ENCODE measurements at regions not wholly inside any gene's neighbourhood (a gene's known extent, or its start where the extent isn't known, plus 50 kb on each side); places are given as distances from the start of the nearest gene placed in this dataset.

DNA sequence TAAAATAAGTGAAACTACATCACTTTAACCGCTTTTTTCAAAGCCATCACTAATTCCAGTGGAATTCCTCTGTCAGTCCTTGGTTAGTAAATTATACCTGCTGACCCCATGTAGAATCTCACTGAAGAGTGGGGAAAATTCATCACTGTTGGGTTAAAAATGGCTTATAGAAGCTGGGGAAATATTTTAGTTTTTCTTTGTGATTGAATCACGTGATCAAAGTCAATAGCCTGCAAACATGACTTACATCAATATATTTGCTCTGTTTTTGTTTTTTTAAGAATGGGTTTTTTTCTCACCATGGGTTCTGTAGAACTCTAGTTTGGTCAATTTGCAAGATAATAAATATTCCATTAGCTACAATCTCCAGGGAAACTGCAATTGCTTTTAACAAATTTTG lies 445.2 kb upstream of the FAM47C start:
- no peak overlapping the region for H3K4me3 ChIP-seq (ENCODE audit: low read length)

DNA sequence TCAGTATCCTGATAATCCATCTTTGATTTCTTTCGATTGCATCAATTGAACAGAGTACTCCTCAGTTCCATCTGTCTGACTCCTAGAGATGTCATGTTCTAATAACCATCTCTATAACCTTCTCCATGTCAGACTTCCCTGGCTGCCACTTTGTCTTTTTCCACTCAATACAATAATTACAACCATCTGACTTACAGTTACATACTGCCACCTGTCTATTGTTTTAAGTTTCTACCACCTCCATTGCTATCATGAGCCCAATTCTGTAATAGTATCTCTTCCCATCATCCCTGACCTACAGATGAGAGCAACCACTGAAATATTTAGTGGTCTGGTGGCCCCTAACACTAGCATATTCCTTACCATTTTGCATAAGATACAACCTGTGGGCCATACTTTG lies 439.2 kb upstream of the FAM47C start:
- Histone ChIP-seq H3K9ac (ENCODE audit: low read length) (no peak overlapping the region), H3K4me1 (ENCODE audit: control insufficient read depth, insufficient read depth, low read length) (no peaks in the 10 kb centered on the region), H3K4me3 (ENCODE audit: low read length) (no peak overlapping the region), H3K9me3 (ENCODE audit: control insufficient read depth, low read length) (no peaks in the 10 kb centered on the region), H3K27me3 (replicated peaks; ENCODE audit: control insufficient read depth, insufficient read depth, low read length) (peaks cover 2% of the 10 kb centered on the region), H3K36me3 (ENCODE audit: control insufficient read depth, insufficient read depth, low read length, severe bottlenecking) (no peaks in the 10 kb centered on the region)
- no peak for DNase-seq (ENCODE audit: low read depth)

More for the DNA sequence above, 445.2 kb upstream of the FAM47C start:
- H3K36me3 ChIP-seq (ENCODE audit: control insufficient read depth, insufficient read depth, low read length, severe bottlenecking): no peaks in the 10 kb centered on the region
- DNase-seq (ENCODE audit: low read depth): no peak
- H3K4me1 ChIP-seq (ENCODE audit: control insufficient read depth, insufficient read depth, low read length): no peaks in the 10 kb centered on the region
- H3K9me3 ChIP-seq (ENCODE audit: control insufficient read depth, low read length): peaks cover 4% of the 10 kb centered on the region
- H3K9ac ChIP-seq (ENCODE audit: low read length): no peak overlapping the region
- peaks cover 2% of the 10 kb centered on the region for H3K27me3 ChIP-seq (replicated peaks; ENCODE audit: control insufficient read depth, insufficient read depth, low read length)

DNA sequence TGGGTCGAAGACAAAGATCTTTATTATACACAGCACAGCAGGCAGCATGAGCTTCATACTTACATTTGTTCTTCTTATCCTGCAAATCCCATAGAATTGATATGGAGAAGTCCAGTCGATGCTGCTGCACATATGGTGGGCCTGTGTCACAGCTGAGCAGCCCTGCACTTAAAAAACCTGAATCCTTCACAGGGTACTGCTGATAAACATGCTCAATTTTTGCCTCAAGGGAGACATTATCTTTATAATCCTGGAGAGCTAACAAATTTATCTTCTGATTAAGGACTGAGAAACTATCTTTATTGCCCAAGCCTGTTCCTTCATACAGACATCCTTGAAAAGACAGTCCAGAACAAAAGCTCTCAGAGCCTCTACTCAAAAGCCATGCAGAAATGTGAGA lies 434.4 kb upstream of the FAM47C start:
- no peak for DNase-seq (ENCODE audit: low read depth)
- no peak overlapping the region for H3K9ac ChIP-seq (ENCODE audit: low read length)

DNA sequence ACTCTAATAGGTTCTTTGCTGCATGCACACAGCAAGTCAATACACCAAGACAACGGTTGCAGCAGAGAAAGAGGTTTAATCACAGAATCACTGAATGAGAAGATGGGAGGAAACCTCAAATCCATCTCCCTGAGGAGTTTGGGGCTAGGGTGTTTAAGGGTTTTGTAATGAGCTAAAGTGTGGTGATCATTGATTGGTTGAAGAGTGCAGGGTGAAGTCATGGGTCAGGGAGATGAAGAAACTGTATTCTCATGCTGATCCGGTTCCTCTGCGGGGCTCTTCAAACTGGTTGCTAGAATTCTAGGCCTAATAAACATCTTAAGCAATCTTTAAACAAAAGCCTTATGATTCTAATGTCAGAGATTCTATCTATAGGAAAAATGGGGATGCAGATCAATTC lies 432.5 kb upstream of the FAM47C start:
- H3K4me1 ChIP-seq (ENCODE audit: control insufficient read depth, insufficient read depth, low read length): no peaks in the 10 kb centered on the region
- H3K27me3 ChIP-seq (replicated peaks; ENCODE audit: control insufficient read depth, insufficient read depth, low read length): peaks cover 8% of the 10 kb centered on the region
- no peak overlapping the region for H3K9ac ChIP-seq (ENCODE audit: low read length)
- H3K4me3 ChIP-seq (ENCODE audit: low read length): no peak overlapping the region
- no peaks in the 10 kb centered on the region for H3K36me3 ChIP-seq (ENCODE audit: control insufficient read depth, insufficient read depth, low read length, severe bottlenecking)
- DNase-seq (ENCODE audit: low read depth): no peak
- no peaks in the 10 kb centered on the region for H3K9me3 ChIP-seq (ENCODE audit: control insufficient read depth, low read length)

More for the DNA sequence above, 434.4 kb upstream of the FAM47C start:
- no peak overlapping the region for H3K4me3 ChIP-seq (ENCODE audit: low read length)
- H3K9me3 ChIP-seq (ENCODE audit: control insufficient read depth, low read length): no peaks in the 10 kb centered on the region
- H3K36me3 ChIP-seq (ENCODE audit: control insufficient read depth, insufficient read depth, low read length, severe bottlenecking): no peaks in the 10 kb centered on the region
- peaks cover 8% of the 10 kb centered on the region for H3K27me3 ChIP-seq (replicated peaks; ENCODE audit: control insufficient read depth, insufficient read depth, low read length)
- no peaks in the 10 kb centered on the region for H3K4me1 ChIP-seq (ENCODE audit: control insufficient read depth, insufficient read depth, low read length)

DNA sequence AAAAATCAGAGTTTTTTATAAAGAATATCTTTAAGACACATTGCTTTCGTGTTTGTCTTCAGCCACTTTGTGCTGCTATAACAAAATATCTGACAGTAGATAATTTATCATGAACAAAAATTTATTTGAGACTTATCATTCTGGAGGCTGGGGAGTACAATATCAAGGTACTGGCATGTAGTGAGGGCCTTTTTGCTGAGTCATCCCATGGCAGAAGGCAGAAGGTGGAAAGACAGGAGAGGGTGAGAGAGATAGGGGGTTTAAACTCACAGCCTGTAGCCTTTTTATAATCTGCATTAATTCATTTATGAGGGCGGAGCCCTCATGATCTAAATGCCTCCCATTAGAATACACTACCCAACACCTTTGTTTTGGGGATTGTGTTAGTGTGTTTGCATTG lies 431.2 kb upstream of the FAM47C start:
- Histone ChIP-seq H3K36me3 (ENCODE audit: control insufficient read depth, insufficient read depth, low read length, severe bottlenecking) (no peaks in the 10 kb centered on the region), H3K9me3 (ENCODE audit: control insufficient read depth, low read length) (no peaks in the 10 kb centered on the region), H3K4me1 (ENCODE audit: control insufficient read depth, insufficient read depth, low read length) (no peaks in the 10 kb centered on the region), H3K27me3 (replicated peaks; ENCODE audit: control insufficient read depth, insufficient read depth, low read length) (peaks cover 8% of the 10 kb centered on the region), H3K4me3 (ENCODE audit: low read length) (no peak overlapping the region), H3K9ac (ENCODE audit: low read length) (no peak overlapping the region)
- DNase-seq (ENCODE audit: low read depth): no peak

DNA sequence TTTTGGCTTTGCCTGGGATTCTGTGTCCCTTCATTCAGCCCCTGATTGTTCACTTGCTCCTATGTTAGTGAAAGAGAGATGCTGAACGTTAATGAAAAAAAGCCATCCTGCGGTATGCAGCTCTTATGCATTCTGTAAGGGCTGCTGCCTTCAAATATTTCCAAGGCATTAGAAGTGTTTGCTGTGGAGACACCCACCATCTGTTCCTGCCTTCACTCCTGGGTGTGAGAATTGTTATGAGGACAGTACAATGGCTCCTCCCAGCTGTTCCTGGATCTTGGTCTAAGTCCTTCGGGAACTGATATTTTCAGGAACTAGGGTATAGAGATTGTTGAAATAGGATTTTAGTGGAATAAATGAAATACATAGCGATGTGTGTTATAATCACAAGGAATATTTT lies 427.1 kb upstream of the FAM47C start:
- no peak for DNase-seq (ENCODE audit: low read depth)

DNA sequence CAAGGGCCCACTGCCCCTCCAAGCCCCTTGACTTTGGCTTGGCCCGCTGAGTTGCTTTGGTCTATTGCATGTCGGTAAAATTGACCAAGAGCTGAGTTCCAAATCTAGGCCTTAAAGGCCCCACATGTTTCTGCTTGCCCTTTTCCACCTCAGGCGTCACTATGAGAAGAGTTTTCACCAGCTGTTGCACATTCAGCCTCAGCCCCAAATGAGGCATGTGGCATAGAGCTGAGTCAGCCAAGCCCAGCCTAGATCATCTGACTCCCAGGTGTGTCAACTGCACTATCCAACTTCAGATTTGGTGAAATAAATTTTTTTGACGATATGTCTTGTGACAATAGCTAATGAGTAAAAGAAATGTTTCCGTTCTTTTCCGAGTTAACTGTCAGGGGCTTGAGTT lies 424.5 kb upstream of the FAM47C start:
- H3K9ac ChIP-seq (ENCODE audit: low read length): no peak overlapping the region
- H3K4me3 ChIP-seq (ENCODE audit: low read length): no peak overlapping the region
- H3K27me3 ChIP-seq (replicated peaks; ENCODE audit: control insufficient read depth, insufficient read depth, low read length): no peaks in the 10 kb centered on the region
- H3K9me3 ChIP-seq (ENCODE audit: control insufficient read depth, low read length): no peaks in the 10 kb centered on the region
- H3K4me1 ChIP-seq (ENCODE audit: control insufficient read depth, insufficient read depth, low read length): no peaks in the 10 kb centered on the region
- no peak for DNase-seq (ENCODE audit: low read depth)
- no peaks in the 10 kb centered on the region for H3K36me3 ChIP-seq (ENCODE audit: control insufficient read depth, insufficient read depth, low read length, severe bottlenecking)

More for the DNA sequence above, 427.1 kb upstream of the FAM47C start:
- Histone ChIP-seq H3K36me3 (ENCODE audit: control insufficient read depth, insufficient read depth, low read length, severe bottlenecking) (no peaks in the 10 kb centered on the region), H3K4me3 (ENCODE audit: low read length) (no peak overlapping the region), H3K9ac (ENCODE audit: low read length) (no peak overlapping the region), H3K4me1 (ENCODE audit: control insufficient read depth, insufficient read depth, low read length) (no peaks in the 10 kb centered on the region), H3K9me3 (ENCODE audit: control insufficient read depth, low read length) (no peaks in the 10 kb centered on the region), H3K27me3 (replicated peaks; ENCODE audit: control insufficient read depth, insufficient read depth, low read length) (peaks cover 3% of the 10 kb centered on the region)

DNA sequence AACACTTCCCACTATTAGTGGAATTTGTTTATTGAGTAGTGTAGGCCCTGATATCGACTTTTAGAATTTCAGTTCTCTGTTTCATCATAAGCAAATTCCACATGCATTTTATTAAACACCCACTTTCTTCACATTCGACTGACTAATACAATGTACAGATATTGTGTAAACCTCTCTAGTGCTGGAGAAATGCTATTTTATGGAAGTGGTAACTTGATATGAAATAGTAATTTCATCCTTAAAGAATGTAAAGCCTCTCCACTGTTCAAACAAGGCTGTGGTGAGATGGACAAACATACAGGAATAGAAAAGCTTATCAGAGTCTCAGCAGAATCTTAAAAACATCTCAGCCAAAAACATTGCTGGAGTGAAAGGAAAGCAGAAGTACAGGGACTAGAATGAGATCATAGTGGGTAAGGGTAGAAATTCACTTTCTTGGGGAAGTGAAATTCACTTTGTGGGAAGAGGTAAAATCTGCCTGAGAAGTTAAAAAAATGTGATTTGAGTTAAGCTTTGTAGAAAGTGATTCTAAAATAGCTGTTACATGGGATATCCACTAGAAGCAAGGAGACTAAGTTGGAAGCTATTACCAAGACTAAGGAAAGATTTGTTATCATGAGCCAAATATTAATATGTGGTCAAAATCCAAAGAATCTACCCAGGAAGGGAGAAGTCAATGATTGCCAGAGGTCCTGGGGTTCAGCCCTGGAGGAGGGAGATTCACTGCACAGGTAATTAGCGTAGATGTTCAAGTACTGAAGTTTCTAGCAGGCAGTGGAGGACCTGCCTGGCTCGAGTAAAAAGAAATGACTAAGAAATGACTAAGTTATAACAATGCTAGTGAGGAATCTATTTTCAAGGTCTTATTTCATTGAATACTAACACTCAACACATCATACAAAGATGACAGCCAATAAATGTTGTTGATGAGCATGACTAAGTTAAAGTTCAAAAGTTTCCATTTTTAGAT lies 398.3 kb upstream of the FAM47C start:
- peaks cover 10% of the 10 kb centered on the region for H3K27me3 ChIP-seq (replicated peaks; ENCODE audit: control insufficient read depth, insufficient read depth, low read length)
- no peak overlapping the region for H3K9ac ChIP-seq (ENCODE audit: low read length)
- H3K4me3 ChIP-seq (ENCODE audit: low read length): no peak overlapping the region
- H3K4me1 ChIP-seq (ENCODE audit: control insufficient read depth, insufficient read depth, low read length): no peaks in the 10 kb centered on the region
- DNase-seq (ENCODE audit: low read depth): no peak
- no peaks in the 10 kb centered on the region for H3K36me3 ChIP-seq (ENCODE audit: control insufficient read depth, insufficient read depth, low read length, severe bottlenecking)
- H3K9me3 ChIP-seq (ENCODE audit: control insufficient read depth, low read length): peaks cover 3% of the 10 kb centered on the region

DNA sequence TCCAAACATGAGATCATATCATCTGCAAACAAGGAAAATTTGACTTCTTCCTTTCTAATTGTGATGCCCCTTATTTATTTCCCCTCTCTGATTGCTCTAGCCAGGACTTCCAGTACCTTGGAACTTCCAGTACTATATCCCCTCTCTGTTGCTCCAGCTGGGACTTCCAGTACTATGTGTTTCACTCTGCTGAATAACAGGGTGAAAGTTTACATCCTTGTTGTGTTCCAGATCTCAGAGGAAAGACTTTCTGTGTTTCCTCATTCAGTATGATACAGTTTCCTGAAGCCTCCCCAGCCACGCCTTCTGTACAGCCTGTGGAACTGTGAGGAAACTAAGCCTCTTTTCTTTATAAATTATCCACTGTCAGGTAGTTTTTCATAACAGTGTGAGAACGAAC lies 381.3 kb upstream of the FAM47C start:
- H3K9ac ChIP-seq (ENCODE audit: low read length): no peak overlapping the region
- H3K4me1 ChIP-seq (ENCODE audit: control insufficient read depth, insufficient read depth, low read length): no peaks in the 10 kb centered on the region
- no peaks in the 10 kb centered on the region for H3K36me3 ChIP-seq (ENCODE audit: control insufficient read depth, insufficient read depth, low read length, severe bottlenecking)
- DNase-seq (ENCODE audit: low read depth): no peak
- peaks cover 9% of the 10 kb centered on the region for H3K9me3 ChIP-seq (ENCODE audit: control insufficient read depth, low read length)
- H3K4me3 ChIP-seq (ENCODE audit: low read length): no peak overlapping the region
- H3K27me3 ChIP-seq (replicated peaks; ENCODE audit: control insufficient read depth, insufficient read depth, low read length): no peaks in the 10 kb centered on the region

DNA sequence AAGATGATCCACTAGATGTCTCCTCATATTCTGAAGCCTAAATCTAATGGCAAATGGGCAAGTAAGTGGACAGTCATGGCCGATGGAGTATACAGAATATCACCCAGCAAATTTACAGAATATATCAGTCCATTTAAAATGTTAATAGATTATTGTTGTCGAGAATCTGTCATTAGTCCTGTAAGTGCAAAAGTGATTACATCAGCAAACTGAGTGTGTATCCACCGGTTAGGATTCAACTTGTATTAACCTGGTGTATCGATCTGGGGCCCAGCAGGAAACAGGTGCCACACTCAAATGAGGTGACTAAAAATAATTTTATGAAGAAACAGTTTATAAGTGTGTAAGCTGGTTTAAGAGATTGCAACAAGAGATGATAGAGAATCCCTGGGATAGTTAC lies 367.9 kb upstream of the FAM47C start:
- no peak overlapping the region for H3K4me3 ChIP-seq (ENCODE audit: low read length)
- no peaks in the 10 kb centered on the region for H3K36me3 ChIP-seq (ENCODE audit: control insufficient read depth, insufficient read depth, low read length, severe bottlenecking)
- H3K9me3 ChIP-seq (ENCODE audit: control insufficient read depth, low read length): peaks cover 3% of the 10 kb centered on the region
- H3K27me3 ChIP-seq (replicated peaks; ENCODE audit: control insufficient read depth, insufficient read depth, low read length): peaks cover 4% of the 10 kb centered on the region
- H3K9ac ChIP-seq (ENCODE audit: low read length): no peak overlapping the region
- H3K4me1 ChIP-seq (ENCODE audit: control insufficient read depth, insufficient read depth, low read length): no peaks in the 10 kb centered on the region
- DNase-seq (ENCODE audit: low read depth): no peak

DNA sequence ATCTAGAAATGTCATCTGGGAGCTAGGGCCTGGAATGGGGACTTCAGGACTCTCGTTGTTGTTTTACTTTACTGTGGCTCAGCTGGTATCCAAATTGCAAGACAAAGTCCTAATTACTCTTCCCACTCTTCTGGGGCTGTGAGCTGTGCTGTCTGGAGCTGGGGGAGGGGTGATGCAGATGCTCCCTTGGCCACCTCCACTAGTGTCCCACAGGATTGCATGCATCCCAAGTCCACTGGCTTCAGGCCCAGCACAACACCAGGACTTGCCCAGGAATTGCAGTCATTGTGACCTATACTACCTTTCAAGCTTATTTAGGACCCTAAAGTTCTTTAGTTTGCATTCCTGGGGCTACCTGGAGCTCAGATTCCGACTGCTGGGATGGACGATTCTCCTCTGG lies 366.1 kb upstream of the FAM47C start:
- H3K36me3 ChIP-seq (ENCODE audit: control insufficient read depth, insufficient read depth, low read length, severe bottlenecking): no peaks in the 10 kb centered on the region
- no peak for DNase-seq (ENCODE audit: low read depth)
- H3K9ac ChIP-seq (ENCODE audit: low read length): no peak overlapping the region
- H3K4me1 ChIP-seq (ENCODE audit: control insufficient read depth, insufficient read depth, low read length): no peaks in the 10 kb centered on the region
- H3K9me3 ChIP-seq (ENCODE audit: control insufficient read depth, low read length): peaks cover 3% of the 10 kb centered on the region
- H3K27me3 ChIP-seq (replicated peaks; ENCODE audit: control insufficient read depth, insufficient read depth, low read length): peaks cover 4% of the 10 kb centered on the region
- no peak overlapping the region for H3K4me3 ChIP-seq (ENCODE audit: low read length)
